ENCODE measurements at regions not wholly inside any gene's neighbourhood (a gene's known extent, or its start where the extent isn't known, plus 50 kb on each side); places are given as distances from the start of the nearest gene placed in this dataset.
"Not testable (repeated sequence)": the region's sequence is repeated elsewhere in the genome, so short reads cannot be mapped to it uniquely, and the experiment has no call there.

DNA sequence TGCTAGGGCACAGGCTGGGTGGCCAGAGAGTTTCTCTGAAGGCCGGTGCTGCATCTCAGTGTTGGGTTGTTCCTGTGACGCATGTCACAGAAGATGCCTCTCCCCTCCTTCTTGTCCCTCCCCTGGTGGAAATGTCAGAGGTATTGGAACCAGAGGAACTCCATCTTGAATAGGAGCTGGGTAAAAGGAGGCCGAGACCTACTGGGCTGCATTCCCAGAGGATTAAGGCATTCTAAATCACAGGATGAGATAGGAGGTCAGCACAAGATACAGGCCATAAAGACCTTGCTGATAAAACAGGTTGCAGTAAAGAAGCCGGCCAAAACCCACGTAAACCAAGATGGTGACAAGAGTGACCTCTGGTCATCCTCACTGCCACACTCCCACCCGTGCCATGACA lies 50.3 kb upstream of the AGAP1 start:
- DNase-seq (ENCODE audit: low read depth in 1 of 2, low spot score in 1 of 2), result not testable (repeated sequence)

All from activated T-helper 1 cell treated with anti-CD3 and anti-CD28 coated beads, Interleukin-2, amount 50 U/mL, for 16 hours (primary cell).